Panc1 (cell line): ENCODE measurements at regions not wholly inside any gene's neighbourhood (a gene's known extent, or its start where the extent isn't known, plus 50 kb on each side); places are given as distances from the start of the nearest gene placed in this dataset.

Experiments
- ATAC-seq: fragments of 200-7000 bp; cut with Tn5 transposase; 2 replicates; pipeline ENCODE4 v1.9.1; 2020; ENCODE audit warnings: mild to moderate bottlenecking, moderate library complexity
- BruUV-seq: library from RNA; stranded (reverse); fragments of 400-500 nt; replicated peaks from 2 replicates; lab custom pipeline; 2021; lab: Mats Ljungman, UMichigan
- CTCF ChIA-PET: fragments of 300-600 bp; sonication (Branson Sonifier 250); formaldehyde crosslinking; loops from one replicate; lab custom pipeline; 2022; ENCODE audit warnings: antibody characterized with exemption; lab: Charles Lee
- POLR2A ChIA-PET: fragments of 300-600 bp; sonication (Branson Sonifier 250); formaldehyde crosslinking; loops from one replicate; lab custom pipeline; 2022; ENCODE audit warnings: antibody characterized with exemption; lab: Charles Lee
- DNase-seq: peaks from one replicate; pipeline ENCODE4 v3.0.0-alpha.2; 2010; ENCODE audit warnings: low read depth, low spot score
- H3K27ac ChIP-seq: 2 replicates; pipeline ENCODE4 v1.5.1; 2011; ENCODE audit warnings: mild to moderate bottlenecking, low read length, inconsistent platforms
- H3K27me3 ChIP-seq: fragments of 200-500 bp; sonication (Bioruptor generic); 2 replicates; pipeline ENCODE4 v1.6.0; 2014; ENCODE audit warnings: low read length, inconsistent platforms; ENCODE audit not compliant: control insufficient read depth, insufficient read depth
- H3K36me3 ChIP-seq: fragments of 200-500 bp; sonication (Bioruptor generic); 2 replicates; pipeline ENCODE4 v1.5.1; 2014; ENCODE audit warnings: inconsistent platforms, mild to moderate bottlenecking, low read length, moderate library complexity; ENCODE audit not compliant: control insufficient read depth, insufficient read depth
- H3K4me1 ChIP-seq: 2 replicates; pipeline ENCODE4 v1.5.1; 2011; ENCODE audit warnings: inconsistent platforms, mild to moderate bottlenecking, low read length, moderate library complexity; ENCODE audit not compliant: control insufficient read depth, insufficient read depth
- H3K4me3 ChIP-seq, 2 experiments: 2 replicates each; pipeline ENCODE4 v1.5.1; 2011 to 2012; ENCODE audit warnings: low read depth in 2 of 2, low read length in 2 of 2, mild to moderate bottlenecking in 2 of 2, inconsistent platforms in 1 of 2, moderate library complexity in 1 of 2
- H3K9me3 ChIP-seq: fragments of 200-500 bp; sonication (Bioruptor generic); 2 replicates; pipeline ENCODE4 v1.5.1; 2014; ENCODE audit warnings: low read depth, mild to moderate bottlenecking, inconsistent platforms, low read length, moderate library complexity; ENCODE audit not compliant: control insufficient read depth, insufficient read depth
- CTCF ChIP-seq: fragments of 450-650 bp; IDR thresholded peaks from 2 replicates; pipeline ENCODE4 v1.5.1; 2017; ENCODE audit warnings: mild to moderate bottlenecking
- POLR2AphosphoS5 ChIP-seq: IDR thresholded peaks from 2 replicates; pipeline ENCODE4 v1.6.1; 2012; ENCODE audit warnings: mild to moderate bottlenecking, low read depth, low read length, moderate library complexity
- REST ChIP-seq, 2 experiments: IDR thresholded peaks; 2 replicates each; pipeline ENCODE4 v1.6.1; 2011 to 2012; ENCODE audit warnings: low read depth in 2 of 2, control low read depth in 1 of 2, low read length in 1 of 2, mild to moderate bottlenecking in 1 of 2, moderate library complexity in 1 of 2; ENCODE audit not compliant: insufficient read depth in 1 of 2
- SIN3A ChIP-seq: IDR thresholded peaks from 2 replicates; pipeline ENCODE4 v1.6.1; 2012; ENCODE audit warnings: low read depth, mild to moderate bottlenecking, low read length, moderate library complexity, borderline replicate concordance; ENCODE audit not compliant: insufficient read depth
- TCF7L2 ChIP-seq: IDR thresholded peaks from 2 replicates; pipeline ENCODE4 v1.6.1; 2011; ENCODE audit warnings: mild to moderate bottlenecking, low read depth, low read length, inconsistent platforms
- in situ Hi-C: cut with HindIII; loops from 2 replicates; pipeline ENCODE4 v1.10.0; 2016; ENCODE audit warnings: low sequenced_read_pairs, low pct_unique_long_range_greater_than_20kb
- intact Hi-C: fragments of 100-400 bp; cut with micrococcal nuclease; formaldehyde crosslinking; loops from one replicate; pipeline ENCODE4 v1.10.0; 2022; ENCODE audit not compliant: unreplicated experiment

DNA sequence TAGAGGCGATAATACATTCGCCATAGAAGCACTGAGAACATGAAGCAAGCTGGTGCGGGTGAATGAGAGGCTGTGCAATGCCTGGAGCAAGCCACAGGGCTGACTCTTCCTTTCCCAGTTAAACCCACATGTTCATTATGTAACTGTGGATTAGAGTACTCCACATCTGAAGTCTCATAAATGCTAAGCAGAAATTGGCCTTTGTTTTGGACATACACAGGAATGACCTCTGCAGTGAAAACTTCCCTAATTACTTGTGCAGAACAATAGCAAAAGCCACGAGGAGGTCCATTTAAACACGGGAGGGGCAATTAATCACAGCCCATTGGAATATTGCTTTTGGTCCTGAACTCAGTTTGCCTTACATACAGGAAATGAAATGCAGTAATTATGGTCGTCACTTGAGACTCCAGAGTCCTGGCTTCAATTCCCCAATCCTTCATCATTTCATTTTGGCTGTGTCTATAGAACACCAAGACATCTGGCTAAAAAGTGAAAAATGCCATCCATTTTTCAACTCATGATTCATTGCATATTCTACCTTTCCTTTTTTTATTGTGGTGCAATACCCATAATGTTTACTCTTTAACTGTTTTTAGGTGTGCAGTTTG lies 78.7 kb upstream of the CXCL12 start:
- Histone ChIP-seq H3K4me3 (no peak overlapping the region), H3K4me1 (no peaks in the 10 kb centered on the region), H3K36me3 (no peaks in the 10 kb centered on the region), H3K27me3 (no peaks in the 10 kb centered on the region; the same call in 1 of the 2 replicates), H3K9me3 (no peaks in the 10 kb centered on the region), H3K27ac (no peak overlapping the region)
- in situ Hi-C loops (no loop called here), intact Hi-C loops (no loop called here)
- ATAC-seq (no peak), DNase-seq (no peak)
- BruUV-seq = no TSS peak
- TF ChIP-seq TCF7L2 (no peak), CTCF (no peak), POLR2AphosphoS5 (no peak), REST (IDR thresholded peaks at IDR 0.05; ENCODE audit: insufficient read depth in 1 of 2, low read depth in 2 of 2, low read length in 1 of 2) (no peak), SIN3A (no peak)
- ChIA-PET CTCF (no interaction called here), POLR2A (no interaction called here)

DNA sequence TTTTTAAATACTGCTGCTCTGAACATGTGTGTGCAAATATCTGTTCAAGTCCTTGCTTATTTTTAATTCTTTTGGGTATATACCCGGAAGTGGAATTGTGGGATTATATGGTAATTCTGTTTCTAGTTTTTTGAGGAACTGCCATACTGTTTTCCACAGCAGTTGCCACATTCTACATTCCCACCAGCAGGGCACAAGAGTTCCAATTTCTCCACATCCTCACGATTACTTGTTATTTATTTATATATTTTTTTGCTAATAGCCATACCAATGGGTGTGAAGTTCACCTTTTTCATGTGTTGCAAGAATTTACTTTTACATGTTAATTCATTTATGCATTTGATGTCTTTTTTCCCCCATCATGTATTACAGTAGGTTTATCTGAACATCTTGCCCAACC lies 79.6 kb upstream of the CXCL12 start:
- CTCF ChIA-PET = no interaction called here
- Histone ChIP-seq H3K27me3 (no peaks in the 10 kb centered on the region; the same call in 1 of the 2 replicates), H3K4me1 (no peaks in the 10 kb centered on the region), H3K27ac (no peak overlapping the region), H3K4me3 (no peak overlapping the region), H3K36me3 (no peaks in the 10 kb centered on the region), H3K9me3 (no peaks in the 10 kb centered on the region)
- POLR2A ChIA-PET = no interaction called here
- ATAC-seq (no peak), DNase-seq (no peak)
- intact Hi-C loops = no loop called here
- BruUV-seq = no TSS peak
- in situ Hi-C loops = no loop called here
- no peak for TF ChIP-seq POLR2AphosphoS5
- no peak for TF ChIP-seq TCF7L2
- no peak for TF ChIP-seq CTCF
- no peak for TF ChIP-seq SIN3A
- TF ChIP-seq REST (IDR thresholded peaks at IDR 0.05; ENCODE audit: insufficient read depth in 1 of 2, low read depth in 2 of 2, low read length in 1 of 2) = no peak
